ENCODE measurements at regions not wholly inside any gene's neighbourhood (a gene's known extent, or its start where the extent isn't known, plus 50 kb on each side); places are given as distances from the start of the nearest gene placed in this dataset.

DNA sequence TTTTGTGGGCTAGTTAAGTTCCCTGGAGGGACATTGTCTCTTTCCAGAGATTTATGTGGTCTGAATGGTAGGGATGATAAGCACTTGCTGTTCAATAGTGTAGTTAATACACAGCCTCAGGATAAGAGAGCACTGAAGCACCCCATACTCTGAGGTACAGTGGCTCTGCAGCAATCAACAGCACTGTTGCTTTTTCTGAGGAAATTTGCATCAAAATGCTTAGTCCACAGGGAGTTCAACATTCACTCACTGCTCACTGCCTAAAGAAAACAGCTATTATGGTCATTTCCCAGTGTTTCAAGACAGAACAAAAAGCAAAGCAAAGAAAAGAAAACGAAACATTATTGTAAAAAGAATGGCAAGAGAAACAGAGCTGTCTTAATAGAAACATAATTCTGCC lies 441.9 kb downstream of the PLOD2 start:
- no peak for DNase-seq (ENCODE audit: low read depth)

DNA sequence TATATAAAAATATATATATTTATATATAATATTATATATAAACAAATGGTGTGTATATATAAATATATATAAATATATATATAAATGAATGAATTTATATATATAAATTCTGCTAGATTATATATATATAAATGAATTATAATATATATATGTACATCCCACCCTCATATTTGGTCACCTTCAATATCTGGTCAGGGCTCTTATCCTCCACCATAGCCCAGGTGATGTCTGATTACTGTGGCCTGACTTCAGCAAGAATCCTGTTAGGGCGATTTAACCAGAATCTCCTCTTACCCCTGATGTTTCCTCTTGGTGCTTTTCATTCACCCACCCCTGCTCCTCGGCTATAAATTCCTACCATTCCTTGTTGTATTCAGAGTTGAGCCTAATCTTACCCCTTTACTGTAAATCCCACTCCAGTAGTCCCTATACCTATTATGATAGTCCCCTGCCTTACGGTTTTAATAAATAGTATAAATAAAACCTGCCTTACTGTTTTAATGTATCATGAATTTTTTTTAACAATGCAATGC lies 439.6 kb downstream of the PLOD2 start:
- no peak for DNase-seq (ENCODE audit: low read depth)

DNA sequence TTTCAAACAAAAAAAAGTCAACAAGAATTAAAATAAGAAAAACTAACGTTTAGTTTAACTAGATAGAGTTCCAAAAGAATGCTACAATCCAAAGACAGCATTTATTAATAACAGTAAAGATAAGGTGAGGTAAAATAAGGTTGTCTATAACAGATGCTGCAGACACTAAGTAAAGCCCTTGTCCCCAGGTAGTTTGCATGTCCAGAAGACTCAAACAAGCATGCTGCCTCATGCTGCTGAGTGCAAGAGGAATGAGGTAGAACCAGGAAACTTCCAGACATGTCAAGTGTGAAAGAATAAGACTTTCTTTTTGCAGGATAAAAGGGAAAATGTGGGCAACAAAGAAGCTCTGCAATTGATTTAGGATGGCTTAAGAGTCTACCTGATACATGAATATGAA lies 439.2 kb downstream of the PLOD2 start:
- no peak for DNase-seq (ENCODE audit: low read depth)

DNA sequence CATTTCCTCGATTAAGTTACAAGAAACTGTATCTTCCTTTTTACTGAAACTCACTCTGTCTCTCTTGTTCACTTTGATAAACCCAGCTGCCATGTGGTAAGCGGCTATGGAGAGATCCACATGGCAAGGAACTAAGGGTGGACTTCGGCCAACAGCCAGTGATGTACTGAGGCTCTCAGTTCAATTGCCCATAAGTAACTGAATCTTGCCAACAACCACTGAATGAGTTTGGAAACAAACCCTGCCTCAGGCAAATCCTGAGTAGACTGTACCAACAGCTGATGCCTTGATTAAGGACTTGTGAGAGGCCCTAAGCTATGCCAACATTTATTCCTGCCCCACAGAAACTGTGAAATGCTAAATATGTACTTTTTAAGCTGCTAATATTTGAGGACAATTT lies 433.5 kb downstream of the PLOD2 start:
- DNase-seq (ENCODE audit: low read depth) = no peak

DNA sequence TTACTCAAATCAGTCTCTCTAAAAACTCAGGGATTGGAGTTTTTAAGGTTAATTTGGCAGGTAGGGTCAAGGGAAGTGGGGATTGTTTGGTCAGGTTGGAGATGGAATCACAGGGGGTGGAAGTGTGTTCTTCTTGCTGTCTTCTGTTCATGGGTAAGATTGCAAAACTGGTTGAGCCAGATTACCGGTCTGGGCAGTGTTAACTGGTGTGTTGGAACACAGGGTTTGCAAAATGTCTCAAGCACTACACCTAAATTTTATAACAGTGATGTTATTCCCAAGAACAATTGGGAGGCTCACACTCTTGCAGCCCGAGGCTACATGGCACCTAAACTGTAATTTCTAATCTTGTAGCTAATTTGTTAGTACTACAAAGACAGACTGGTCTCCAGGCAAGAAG lies 425.4 kb downstream of the PLOD2 start:
- DNase-seq (ENCODE audit: low read depth) = no peak

DNA sequence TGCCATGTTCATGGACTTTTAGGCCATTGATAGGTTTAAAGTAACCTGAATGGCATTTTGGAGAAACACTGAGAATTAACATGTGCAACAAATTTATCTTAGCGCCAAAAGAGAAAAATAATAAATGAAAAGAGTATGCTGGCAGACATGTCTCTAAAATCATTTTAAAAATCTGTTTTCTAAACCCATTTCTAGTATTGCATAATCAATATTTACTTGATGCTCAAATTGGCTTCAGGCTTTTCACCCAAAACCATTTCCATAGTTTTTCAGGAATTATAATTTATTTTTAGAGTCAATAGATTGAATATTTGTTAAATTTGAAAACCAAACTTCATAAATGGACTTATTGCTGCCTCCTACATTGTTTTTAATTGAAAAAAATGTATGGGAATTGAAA lies 423.0 kb downstream of the PLOD2 start:
- no peak for DNase-seq (ENCODE audit: low read depth)

DNA sequence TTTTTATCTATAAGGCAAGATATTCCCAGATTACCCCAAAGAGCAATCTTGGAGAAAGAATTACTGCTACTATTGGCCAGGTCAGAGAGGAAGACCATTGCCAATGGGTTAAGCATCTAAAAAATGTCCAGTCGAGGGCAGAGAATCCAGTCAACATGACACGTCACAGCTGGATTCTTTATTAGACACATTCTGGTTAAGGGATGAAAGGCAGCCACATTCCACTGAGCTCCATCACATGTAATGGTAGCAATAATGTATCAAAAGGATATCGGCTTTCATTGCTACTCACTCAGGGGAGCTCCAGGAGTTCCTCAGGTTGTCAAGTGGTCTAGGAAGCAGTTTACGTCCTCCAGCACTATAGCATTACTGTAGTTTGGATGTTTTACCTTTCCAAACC lies 421.1 kb downstream of the PLOD2 start:
- no peak for DNase-seq (ENCODE audit: low read depth)

DNA sequence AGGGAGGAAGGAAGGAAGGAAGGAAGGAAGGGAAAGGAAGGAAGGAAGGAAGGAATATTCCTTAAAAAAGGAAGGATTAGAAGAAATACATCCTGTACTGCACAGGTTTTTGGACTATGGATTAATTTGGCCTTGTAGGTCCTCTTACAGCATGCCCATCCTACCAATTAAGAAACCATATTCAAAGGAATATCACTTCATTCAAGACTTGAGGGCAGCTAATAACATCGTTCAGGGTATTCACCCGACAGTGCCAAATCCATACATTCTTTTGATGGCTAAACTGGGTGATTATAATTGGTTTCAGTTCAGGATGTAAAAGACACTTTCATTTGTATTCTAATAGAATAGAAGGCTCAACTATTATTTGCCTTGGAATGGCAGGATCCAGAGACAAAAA lies 410.3 kb downstream of the PLOD2 start:
- DNase-seq (ENCODE audit: low read depth) = no peak

DNA sequence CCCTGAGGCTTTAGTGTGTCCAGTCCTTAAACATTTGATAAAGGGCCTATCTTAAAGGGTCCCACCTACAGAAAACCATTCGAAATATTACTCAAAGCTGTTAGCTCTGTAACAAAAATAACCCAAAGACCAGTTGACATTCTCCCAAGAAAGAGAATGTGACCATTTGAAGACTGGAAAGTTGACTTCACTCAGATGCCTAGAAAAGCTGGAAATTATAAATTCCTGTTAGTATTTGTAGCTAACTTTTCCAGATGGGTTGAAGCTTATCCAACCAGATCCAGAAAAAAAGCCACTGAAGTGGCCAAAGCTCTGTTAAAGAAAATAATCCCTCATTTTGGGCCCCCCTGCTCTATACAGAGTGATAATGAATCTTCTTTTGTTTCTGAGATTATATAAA lies 408.4 kb downstream of the PLOD2 start:
- DNase-seq (ENCODE audit: low read depth) = no peak

DNA sequence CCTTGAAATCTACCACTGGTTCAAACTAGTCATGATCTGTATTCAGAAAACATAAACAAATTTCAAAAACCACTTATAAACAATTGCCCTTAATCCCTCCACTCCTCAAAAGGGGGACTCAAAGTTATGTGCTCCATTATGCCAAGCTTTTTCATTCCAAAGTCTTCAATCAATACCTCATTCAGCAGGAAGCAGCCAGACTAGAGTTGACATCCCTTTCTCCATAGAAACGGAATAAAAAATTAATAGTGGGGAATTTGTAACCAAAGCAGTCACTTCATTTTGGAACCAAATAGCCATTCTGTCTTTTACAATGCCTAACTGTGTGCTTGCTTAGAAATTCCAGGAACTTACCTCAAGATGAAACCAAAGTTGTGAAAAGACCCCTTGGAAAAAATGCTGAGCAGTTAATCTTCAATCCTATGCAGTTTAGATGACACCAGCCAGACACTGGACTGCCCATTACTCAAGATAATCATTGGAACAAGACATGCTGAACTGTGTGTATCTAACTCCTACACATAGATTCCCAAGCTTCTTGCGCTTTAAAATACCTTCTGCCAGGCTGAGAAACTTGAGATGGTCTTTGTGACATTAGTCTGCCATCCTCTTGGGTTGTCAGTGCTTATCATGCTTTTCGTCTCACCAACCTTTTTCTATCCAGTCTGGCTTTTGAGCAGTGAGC lies 406.2 kb downstream of the PLOD2 start:
- no peak for DNase-seq (ENCODE audit: low read depth)

DNA sequence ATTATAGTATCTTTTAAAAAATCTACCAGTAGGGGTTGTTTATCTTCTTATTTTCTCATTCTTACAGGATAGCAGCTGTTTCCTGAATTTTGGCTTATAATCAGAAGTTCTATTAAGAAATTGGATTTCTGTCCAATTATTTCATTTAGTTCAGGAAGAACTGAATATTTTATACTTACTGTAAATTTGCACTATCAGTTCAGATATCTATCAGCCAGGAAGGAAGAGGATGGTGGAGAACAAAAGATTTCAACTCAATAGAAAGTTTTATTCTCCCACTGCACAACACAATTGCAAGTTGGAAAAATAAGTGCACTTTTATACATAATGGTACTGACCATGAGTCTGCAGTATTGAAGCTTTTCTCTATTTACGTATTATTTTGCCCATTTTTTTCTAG lies 400.9 kb downstream of the PLOD2 start:
- DNase-seq (ENCODE audit: low read depth) = no peak

DNA sequence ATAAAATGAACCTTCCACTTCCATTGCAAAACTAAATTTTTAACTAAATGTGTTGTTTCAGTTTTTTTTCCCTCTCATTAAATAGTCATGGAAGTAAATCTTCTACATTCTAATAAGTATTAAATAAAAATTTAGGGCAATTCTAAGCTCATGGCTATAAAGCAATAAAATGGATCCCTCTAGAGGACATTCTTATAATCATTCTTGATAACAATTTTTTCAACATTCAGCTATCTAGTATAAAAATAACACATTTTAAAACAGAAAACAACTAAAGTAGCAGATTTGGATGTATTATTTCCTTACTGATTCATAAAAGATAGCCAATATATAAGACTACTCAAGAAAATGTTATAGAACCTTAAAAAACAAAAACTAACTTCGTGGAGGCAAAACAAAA lies 393.1 kb downstream of the PLOD2 start:
- DNase-seq (ENCODE audit: low read depth) = no peak

DNA sequence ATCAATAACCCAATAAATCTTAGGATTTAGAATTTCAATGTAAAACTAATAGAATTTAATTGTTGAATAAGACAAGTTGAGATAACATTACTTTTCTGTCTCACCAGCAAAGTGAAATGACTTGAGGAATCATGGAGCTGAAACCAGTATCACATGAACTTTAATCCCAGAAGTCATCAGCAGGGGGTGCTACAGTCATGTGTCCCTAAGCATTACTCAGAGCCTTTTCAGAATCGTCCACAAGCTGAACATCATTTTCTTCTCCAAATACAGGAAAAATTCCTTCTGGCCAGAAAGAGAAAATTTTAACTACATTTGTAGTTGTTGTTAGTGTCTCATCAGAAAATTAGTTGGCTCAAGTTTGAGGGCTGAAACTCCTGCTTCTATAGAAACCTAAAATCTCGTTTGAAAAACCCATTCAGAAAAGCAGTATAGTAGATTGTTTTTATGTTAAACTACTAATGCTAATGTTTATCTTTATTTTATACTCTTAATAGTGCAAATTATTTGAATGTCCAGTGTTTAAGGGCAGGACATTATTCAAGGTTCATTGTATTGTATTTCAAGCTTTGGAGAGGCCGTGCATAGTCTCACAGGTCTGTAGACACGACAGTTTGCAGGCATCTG lies 384.1 kb downstream of the PLOD2 start:
- peak; percentile 8 for DNase-seq (ENCODE audit: low read depth)

DNA sequence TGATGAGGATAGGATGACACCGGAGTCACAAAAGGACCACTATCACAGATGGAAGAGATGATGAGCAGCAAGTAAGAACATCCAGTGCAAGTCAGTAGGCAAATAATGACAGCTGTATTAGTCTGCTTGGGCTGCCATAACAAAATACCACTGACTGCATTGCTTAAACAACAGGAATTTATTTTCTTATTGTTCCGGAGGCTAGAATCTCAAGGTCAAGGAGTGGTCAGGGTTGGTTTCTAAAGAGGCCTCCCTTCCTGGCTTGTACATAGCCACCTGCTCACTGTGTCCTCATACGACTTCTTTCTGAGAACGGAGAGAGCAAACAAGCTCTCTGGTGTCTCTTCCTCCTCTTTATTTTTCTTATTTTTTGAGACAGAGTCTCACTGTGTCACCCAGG lies 380.7 kb downstream of the PLOD2 start:
- DNase-seq (ENCODE audit: low read depth) = no peak

DNA sequence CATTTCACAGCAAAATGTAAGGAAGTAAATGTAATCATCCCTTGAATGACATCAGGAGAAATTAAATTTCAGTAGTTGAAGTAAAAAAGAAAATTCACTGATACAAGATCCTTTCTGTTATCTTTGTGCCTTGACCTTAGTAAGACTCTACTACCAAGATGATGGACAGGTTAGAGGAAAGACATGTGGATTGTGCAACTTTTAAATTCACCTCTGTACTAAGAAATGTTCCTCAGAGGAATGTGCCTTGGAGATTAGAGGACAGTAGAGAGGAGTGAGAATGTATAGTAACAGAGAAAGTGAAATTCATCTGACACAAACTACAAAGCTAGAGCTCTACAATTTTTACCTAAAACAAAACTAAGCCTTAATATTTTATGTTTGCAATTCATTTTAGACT lies 375.3 kb downstream of the PLOD2 start:
- no peak for DNase-seq (ENCODE audit: low read depth)

DNA sequence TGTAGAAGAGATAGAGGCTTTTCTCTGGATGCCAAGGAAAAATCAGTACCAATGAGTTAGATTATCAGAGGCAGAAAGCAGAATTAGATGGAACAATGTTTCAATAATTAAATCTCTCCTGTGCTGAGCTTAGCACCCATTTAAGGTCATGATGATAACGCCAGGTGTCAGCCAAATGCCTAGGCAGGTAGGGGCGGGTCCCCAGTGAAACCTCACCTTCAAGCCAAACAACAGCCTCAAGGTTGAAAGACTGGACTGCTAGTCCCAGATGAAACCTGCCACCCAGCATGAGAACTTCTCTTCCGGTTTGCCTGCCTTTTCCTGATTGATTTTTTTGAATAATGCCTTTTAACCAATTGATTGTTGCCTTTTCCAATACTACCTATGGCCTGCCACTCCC lies 363.0 kb downstream of the PLOD2 start:
- DNase-seq (ENCODE audit: low read depth) = no peak

DNA sequence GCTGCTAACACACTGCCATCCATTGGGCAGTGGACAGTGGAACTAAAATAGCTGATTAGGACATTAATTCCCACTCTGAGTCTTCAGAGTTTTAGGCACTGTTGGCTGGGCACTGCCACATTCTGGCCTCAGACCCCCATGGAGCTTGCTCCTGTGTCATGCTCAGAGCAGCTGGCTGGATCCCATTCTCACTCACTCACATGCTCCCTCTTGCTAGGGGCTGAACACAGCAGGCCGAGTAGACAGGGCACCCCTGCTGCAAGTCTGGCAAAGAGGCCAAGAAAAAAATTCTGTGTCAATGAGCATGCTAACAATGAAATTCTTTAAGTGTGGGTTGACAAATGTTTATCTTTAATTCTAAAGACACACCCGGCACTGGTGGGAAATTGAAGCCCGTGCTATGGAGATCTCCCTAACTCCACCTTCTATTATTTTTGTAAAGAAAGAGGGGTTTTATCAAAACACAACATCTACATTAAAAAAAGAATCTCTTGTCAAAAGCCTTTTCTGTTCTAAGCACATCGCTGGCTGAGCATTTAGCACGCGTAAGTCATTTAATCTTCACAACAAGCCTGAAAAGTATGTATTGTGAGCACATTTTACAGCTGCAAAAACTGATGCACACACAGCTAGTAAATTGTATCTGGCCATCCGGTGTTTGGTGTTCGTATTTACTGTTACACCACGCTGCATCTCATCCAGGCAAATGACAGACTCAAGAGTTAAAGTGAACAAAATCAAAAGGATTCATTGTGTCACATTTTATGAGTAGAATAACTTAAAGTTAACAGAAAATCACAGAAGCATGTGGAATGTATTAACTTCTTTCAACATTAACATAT lies 362.1 kb downstream of the PLOD2 start:
- no peak for DNase-seq (ENCODE audit: low read depth)

DNA sequence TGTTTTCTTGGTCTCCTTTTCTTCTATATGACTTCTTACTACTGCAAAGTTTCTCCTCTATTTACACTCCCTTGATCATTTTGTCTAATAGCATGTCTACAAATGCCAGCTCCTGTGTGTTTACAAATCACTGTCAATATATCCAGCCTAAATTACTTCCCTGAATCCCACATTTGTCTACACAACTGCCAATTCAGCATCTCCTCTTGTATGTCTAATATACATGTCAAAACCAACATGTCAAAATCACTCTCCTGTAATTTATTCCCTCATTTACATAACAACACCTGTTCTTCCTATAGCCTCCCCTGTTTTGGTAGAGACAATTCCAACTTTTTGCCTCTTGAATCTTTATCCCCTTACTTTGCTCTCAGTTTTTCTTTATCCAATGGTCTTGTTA lies 359.3 kb downstream of the PLOD2 start:
- DNase-seq (ENCODE audit: low read depth) = no peak

DNA sequence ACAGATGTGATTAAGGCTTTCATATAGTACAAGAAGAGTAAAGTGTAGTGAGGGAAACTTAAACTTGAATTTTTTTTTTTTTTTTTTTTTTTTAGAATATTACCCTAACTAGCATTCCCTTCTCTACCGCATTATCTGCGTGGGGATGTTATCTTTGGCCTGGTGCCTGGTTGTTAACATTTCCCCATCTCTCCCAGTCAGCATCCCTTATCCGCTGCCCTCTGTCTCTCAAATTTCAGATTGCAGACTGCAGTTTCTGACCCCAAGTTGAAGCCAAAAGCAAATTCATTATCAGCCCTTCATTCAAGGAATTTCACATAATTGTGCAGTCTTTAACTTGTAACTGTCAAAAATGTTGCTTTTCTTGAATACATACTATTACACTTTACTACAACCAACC lies 353.0 kb downstream of the PLOD2 start:
- DNase-seq (ENCODE audit: low read depth) = peak; percentile 0

DNA sequence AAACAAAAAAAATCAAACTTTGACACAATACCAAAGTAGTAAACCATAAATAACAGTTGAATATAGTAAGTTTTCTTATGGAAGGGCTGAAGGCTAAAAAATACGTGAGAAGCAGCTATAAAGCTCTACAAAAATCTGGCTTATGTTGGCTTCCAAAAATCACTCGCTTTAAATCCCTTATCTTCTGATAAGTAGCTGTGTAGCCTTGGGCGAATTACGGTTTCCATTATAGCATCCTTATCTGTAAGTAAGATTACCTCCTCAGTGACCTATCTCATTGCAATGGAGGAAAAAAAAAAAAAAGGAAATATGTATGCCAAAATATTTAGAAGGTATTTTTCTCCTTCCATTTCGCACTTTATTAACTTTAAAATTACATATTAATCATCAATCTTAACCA lies 348.6 kb downstream of the PLOD2 start:
- DNase-seq (ENCODE audit: low read depth) = no peak

DNA sequence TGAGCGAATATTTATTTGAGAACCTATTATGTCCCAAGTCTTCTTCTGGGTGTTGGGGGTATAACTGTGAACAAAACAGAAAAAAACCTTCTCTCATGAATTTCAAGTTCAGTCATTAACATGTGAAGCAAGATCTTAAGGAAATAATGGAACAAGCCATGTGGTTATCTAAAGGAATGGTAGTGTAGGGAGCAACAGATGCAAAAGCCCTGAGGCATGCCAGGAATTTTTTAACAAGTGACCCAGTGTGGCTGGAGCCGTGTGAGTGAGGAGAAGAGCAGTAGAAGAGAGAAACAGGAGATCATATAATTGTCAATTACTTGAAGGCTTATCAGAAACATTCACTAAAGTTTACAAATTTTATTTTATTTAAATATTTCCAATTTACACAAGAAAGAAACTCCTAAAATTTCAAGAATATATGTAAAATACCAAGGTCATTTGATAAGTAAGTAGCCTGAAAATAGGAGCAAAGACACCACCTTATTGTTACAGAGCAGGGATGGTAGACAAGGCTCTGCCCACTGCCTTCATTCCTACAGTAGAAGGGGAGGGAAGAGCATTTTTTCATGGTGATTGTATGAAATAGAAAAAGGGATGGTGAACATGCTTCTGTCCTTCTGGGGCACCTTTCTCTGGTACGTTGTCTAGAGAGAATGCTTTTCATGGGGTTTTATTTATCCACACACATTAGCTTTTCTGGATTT lies 345.1 kb downstream of the PLOD2 start:
- DNase-seq (ENCODE audit: low read depth) = no peak

DNA sequence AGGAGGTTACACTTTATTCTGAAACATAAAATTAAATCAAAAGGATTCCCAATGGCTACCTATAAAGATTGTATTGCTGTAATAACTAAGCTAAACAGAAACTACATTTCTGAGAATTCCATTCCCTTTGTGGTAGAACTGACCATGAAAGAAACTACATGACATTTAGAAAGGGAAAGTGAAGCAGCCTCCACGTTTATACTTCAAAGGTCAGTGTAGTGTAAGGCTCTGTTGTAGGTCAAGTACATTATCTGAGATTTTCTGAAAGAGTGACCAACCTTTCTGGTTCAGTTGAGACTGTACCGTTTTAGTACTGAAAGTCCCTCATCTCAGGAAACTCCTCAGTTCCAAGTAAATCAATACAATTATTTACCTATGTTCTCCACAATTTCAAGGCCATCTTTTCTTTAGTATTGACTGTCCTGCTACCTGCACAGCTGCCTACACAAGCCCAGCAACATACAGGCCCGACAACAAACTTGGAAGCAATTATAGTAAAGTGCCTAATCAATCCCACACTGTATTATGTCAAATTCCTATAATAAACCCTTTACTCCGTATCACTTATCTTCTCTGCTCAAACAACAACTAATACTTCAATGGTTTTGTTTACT lies 343.0 kb downstream of the PLOD2 start:
- DNase-seq (ENCODE audit: low read depth) = no peak

All from GM04503 (cell line).